HG03520 (cell line): ENCODE measurements at regions not wholly inside any gene's neighbourhood (a gene's known extent, or its start where the extent isn't known, plus 50 kb on each side); places are given as distances from the start of the nearest gene placed in this dataset.

Experiments
- ATAC-seq: cut with Tn5 transposase; IDR thresholded peaks from one replicate; pipeline ENCODE4 v1.9.1; 2021; ENCODE audit warnings: mild to moderate bottlenecking, moderate library complexity; ENCODE audit not compliant: unreplicated experiment

DNA sequence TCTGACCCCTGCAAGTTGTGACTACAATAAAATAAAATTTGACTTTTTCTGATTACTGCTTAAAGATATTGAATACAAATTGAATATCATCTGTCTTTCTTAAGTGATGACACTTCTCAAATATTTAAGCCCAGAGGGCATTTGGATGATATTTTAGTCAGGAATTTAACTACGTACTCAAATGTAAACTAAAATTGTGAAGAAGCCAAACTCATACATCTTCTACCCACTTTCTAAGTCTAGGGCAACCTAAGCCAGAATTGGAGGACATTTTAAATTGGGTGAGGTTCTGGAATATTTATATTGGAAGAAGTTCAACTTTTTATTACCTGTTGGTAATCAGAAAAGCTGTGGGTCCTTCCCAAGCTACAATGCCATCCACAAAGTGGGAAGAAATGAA, 149.1 kb upstream of the WDR11 start:
- no peak for ATAC-seq

DNA sequence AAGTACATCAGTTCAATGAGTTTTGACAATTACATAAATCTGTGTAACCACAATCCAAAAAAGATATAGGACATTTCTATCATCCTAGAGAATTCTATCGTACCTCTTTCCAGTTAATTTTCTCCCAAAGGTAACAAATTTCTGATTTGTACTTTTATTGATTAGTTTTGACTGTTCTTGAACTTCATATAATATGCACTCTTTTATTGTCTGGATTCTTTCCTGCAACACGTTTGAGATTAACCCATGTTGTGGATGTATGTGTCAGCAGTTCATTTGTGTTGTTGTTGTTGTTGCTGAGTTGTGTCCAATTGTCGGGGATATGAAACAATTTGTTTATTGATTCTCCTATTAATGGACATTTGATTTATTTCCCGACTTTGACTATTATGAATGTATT, 145.9 kb upstream of the WDR11 start:
- ATAC-seq = no peak

DNA sequence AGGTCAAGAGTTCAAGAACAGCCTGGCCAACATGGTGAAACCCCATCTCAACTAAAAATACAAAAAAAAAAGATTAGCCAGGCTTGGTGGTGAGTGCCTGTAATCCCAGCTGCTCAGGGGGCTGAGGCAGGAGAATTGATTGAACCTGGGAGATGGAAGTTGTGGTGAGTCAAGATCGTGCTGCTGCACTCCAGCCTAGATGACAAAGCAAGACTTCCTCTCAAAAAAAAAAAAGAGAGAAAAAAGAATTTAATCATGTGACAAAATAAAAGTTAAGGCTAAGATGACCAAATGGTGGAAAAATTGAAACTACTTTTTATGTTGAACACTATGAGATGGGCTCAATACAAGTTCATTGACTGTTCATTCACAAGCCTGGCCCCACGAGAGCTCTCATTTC, 141.1 kb upstream of the WDR11 start:
- ATAC-seq = no peak

DNA sequence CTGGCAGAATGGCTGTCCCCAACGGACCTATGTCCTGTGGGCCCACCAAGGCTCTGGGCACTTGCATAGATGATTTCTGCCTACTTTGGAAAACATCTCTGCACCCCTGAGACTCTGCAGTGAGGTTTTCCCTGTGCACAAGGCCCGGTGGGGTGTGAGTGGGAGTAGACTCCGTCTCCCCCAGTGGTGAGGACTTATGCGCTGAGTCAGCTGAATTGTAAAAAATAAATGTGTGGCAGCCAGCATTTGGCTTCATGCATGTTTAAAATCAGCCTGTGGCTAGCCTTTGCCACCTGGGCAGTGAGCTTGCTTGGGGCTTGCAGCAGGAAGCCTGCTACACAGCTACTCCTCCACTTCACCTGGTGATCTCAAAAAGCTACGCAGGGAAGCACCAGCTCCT, 139.3 kb upstream of the WDR11 start:
- no peak for ATAC-seq

DNA sequence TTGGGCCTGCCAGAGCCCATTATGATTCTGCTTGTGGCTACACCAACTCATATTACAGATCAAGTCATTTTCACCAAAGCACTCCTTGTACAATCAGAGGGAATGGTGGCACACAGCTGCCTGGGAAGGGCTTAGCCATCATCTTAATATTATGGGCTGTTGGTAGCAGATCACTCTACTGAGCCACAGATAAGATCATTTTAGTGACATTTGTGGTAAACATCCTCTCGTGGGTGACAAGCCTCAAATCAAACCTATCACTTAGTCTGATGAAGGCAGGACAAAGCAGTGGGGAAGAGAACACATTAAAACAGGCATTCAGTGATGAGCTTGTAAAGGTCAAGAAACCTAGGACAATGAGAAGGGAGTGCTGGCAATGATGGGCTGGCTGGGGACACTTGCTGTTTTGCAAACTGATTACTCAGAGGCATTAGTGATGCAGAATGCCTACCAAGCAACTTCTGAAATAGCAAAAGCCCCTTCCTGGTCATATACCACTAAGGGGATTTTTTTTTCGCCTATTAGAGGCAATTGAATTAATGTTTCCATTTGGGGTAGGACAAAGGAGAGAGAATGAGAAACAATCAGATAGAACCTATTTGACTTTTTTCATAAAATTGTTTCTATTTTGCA, 137.5 kb upstream of the WDR11 start:
- no peak for ATAC-seq

GRCh38 chr10:120715171-120715570, 136.0 kb upstream of the WDR11 start:
- ATAC-seq = no peak

GRCh38 chr10:120719333-120719732, 131.8 kb upstream of the WDR11 start:
- peak; percentile 55 for ATAC-seq

- no peak for ATAC-seq
These were observed 124.2 kb upstream of the WDR11 start for GRCh38 chr10:120727001-120727400.

GRCh38 chr10:120729547-120729946, 121.6 kb upstream of the WDR11 start:
- ATAC-seq = no peak

DNA sequence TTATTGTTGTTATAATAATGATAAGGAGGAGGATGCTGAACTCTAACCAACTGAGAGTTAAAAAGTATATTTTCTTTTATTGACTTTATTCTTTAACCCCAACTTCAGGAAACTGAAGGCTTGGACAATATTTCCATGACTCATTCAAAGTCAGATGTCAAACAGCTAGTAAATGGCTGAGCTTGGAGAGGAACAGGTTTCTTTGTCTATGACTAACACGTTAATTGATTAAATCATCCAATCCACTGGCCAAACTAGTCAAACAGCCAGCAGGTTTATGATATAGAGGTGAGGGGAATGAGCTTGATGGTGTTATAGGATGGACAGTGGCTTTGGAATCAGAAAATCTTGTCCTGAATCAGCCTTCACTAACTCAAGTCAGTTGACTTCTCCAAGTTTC, 119.1 kb upstream of the WDR11 start:
- ATAC-seq = no peak

DNA sequence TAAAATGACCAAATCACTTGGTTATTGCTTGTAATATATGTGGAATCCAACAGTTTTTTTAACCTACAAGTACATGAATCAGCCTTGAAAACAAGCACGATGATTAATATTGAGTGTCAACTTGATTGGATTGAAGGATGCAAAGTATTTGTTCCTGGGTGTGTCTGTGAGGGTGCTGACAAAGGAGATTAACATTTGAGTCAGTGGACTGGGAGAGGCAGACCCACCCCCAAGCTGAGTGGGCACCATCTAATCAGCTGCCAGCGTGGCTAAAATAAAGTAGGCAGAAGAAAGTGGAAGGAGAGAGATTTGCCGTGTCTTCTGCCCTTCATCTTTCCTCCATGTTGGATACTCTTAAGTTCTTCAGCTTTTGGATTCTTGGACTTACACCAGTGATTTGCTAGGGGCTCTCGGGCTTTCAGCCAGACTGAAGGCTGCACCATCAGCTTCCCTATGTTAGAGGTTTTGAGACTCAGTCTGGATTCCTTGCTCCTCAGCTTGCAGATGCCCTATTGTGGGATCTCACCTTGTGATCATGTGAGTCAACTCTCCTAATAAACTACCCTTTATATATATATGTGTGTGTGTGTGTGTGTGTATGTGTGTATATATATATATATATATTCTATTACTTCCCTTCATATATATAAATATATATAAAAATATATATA, 118.4 kb upstream of the WDR11 start:
- no peak for ATAC-seq

- no peak for ATAC-seq
These were observed 116.6 kb upstream of the WDR11 start for GRCh38 chr10:120734483-120735078.

- no peak for ATAC-seq
These were observed 115.8 kb upstream of the WDR11 start for GRCh38 chr10:120735315-120735714.

DNA sequence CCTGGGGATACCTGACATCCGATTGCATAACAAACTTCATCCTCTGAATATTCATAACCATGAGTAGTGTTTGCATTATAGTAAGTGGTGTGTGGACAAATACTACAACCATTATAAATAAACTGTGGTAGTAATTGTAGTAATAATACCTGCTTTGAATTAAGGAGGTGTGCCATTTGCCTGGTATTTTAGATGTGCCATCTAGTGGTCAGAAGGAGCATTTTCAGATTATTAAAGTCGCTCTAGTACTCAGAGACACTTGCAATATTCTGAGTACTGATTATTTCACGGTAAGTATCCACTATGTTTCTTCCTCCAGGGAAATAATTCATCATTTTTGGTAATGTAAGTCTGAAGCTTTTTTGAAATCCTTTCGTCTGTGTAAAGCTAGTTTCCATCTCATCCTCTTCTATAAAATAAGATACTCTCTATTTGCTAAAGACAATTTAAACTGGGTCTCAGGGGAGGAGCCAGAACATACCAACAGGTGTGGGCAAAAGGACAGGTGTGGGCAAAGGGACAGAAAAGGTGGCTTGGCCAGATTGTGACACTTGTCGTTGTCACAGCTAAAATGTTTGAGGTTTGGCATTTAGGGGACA, 115.3 kb upstream of the WDR11 start:
- no peak for ATAC-seq

GRCh38 chr10:120736377-120736776, 114.8 kb upstream of the WDR11 start:
- no peak for ATAC-seq

DNA sequence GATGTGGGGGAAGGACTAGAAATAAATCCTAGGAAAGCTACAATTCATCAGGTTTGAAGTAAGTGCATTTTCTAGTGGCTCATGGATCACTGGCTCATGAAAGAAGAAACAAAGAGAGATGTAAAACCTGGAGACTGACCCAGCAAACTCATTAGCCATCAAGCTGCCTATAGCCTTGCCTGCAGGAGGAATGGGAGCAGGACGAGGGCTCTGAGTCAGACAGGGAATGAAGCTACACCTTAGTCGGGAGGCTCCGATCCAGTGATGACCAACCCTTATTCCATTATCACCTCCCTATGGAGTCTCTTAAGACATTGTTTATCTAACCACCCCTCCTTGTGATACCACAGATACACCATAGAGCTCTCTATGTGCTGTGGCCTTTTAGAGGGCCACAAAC, 112.5 kb upstream of the WDR11 start:
- ATAC-seq = no peak

- no peak for ATAC-seq
These were observed 109.8 kb upstream of the WDR11 start for GRCh38 chr10:120741396-120741795.

DNA sequence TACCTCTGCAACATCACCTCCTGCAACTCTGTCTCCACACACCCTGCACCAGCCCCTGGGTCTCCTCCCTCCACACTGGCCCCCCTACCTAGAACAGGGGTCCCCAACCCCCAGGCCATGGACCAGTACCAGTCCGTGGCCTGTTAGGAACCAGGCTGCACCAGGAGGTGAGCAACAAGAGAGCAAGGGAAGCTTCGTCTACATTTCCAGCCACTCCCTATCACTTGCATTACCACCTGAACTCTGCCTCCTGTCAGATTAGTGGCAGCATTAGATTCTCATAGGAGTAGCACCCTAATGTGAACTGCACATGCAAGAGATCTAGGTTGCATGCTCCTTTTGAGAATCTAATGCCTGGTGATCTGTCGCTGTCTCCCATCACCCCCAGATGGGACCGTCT, 108.8 kb upstream of the WDR11 start:
- ATAC-seq = no peak

GRCh38 chr10:120744040-120744439, 107.1 kb upstream of the WDR11 start:
- ATAC-seq = no peak

- no peak for ATAC-seq
These were observed 105.0 kb upstream of the WDR11 start for GRCh38 chr10:120746001-120746777.

GRCh38 chr10:120748519-120748918, 102.6 kb upstream of the WDR11 start:
- no peak for ATAC-seq
